ENCODE measurements at regions not wholly inside any gene's neighbourhood (a gene's known extent, or its start where the extent isn't known, plus 50 kb on each side); places are given as distances from the start of the nearest gene placed in this dataset.
"Not testable (repeated sequence)": the region's sequence is repeated elsewhere in the genome, so short reads cannot be mapped to it uniquely, and the experiment has no call there.

DNA sequence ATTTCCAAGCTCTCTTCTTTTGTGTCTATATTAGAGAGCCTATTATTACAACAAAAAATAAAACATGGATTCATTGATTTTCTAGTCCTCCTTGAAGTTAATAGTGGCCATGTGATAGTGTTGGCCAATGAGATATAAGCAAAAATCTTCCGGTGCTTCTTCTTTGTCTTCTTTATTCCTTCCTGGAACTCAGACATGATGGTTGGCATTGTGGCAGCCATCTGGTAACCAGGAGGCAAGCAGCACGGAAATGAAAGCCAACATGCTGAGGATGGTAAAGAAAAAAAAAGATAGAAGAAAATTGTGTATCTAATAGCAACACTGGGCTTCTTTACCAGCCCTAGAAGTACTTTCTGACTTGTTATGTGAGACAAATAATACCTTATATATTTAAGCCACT is 50.8 kb upstream of the SEL1L start:
- no peak for DNase-seq

DNA sequence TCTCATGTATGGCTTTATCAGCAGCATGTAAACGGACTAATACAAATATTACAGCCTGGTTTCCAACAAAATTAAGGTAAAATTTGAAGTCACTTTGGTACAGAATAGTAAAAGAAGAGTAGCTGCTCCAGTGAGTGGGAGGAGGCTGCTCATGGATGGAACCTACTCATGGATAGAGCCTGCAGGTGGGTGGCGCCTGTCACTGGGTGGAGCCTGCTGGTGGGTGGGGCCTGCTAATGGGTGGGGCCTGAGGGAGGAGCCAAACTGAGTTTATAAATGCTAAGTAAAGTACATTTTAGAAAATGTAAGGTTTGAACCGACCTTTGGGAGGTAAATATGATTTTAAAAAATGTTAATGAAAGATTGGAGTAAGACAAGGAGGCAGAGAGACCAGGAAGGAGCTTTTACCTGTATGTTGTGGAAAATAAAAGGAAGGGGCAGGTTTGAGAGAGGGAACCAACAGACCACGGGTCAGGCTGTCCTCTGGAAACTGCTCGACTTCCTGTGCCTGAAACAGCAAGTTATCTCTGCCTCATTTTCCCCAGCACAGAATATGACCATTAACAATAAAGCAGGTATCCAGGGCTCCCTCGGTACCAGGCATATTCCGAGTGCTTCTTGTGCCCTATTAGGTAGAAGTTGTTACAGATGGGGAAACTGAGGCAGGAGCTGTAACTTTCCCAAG is 55.9 kb upstream of the SEL1L start:
- peak; percentile 28 for DNase-seq

DNA sequence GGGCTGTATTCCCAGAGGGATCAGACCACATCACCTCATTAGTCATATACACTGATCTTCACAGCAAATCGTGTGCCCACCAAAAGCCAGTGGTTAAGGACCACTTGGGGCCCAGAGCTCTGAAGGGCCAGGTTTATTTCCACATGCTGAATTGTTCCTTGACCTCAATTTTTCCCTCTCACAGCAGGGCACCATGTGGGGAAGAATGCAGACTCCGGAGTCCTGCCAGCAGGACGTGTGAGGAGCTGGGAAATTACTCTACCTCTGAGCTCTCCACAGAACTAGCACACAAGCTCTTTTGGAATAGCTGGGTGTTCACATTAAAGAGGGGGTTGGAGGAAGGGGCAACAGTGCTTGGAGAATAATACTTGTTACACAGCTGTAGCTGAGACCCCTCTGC is 57.6 kb upstream of the SEL1L start:
- no peak for DNase-seq

DNA sequence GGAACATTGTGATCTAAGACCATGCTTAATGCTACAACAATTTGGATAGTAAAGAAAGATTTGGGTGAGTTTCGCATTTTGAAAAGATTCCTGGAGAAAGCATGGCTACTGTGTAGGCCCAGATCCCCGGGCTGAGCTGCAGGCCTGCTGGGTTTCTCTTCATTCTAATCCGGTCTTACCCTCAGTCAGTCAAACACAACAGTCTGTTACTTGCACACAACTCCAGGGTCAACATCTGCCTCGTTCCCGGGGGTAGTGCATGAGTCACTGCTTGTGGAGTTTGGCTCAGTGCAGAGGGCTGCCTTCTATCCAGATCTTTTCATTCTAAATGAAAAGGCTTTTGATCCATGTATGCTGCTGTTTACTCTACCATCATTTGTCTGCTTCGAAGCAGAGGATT is 60.4 kb upstream of the SEL1L start:
- no peak for DNase-seq

DNA sequence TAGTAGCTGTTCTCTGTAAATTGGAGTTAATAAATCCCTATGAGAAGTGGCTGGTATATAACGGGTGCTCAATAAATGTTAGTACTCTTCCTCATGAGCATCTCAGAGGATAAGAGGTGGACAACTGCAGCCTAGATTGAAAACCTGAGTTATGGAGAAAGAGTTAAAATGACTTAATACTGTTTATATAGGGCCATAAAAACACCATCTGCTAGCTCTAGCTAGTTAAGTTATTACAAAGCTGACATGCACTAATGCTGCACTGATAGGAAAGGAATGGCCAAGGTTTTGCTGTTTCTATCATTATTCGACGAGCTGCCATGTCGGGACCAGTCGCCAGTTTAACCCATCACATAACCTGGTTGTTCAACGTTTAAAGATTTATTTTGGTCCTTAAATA is 72.0 kb upstream of the SEL1L start:
- DNase-seq = no peak

DNA sequence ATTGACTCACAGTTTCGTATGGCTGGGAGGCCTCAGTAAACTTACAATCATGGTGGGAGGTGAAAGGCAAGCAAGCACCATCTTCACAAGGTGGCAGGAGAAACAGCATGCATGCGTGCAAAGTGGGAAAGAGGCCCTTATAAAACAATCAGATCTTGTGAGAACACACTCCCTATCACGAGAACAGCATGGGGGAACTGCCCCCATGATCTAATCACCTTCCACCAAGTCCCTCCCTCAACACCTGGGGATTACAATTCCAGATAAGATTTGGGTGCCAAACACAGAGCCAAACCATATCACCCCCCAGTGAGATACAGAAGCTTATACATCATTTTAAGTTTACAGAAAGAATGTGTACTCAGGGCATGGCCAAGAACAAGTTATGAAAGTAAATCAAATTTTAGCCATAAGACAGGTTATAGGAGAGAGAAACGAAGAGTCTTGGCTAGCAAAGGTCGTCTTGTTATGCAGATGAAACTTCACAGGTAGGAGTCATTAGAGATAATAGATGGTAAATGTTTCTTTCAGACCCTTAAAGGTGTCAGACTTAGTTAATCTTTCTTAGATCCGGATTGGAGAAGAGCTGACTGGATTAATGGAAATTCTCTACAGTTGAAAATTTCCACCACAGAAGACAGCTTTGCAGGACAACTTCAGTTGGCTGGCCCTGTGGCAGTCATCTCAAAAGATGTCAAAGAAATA is 79.8 kb upstream of the SEL1L start:
- no peak for DNase-seq

DNA sequence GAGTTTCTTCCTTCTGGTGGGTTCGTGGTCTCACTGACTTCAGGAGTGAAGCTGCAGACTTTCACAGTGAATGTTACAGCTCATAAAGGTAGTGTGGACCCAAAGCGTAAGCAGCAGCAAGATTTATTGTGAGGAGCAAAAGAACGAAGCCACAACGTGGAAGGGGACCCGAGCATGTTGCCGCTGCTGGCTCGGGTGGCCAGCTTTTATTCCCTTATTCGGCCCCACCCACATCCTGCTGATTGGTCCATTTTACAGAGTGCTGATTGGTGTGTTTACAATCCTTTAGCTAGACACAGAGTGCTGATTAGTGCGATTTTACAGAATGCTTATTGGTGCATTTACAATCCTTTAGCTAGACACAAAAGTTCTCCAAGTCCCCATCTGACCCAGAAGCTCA is 80.6 kb upstream of the SEL1L start:
- DNase-seq = not testable (repeated sequence)

DNA sequence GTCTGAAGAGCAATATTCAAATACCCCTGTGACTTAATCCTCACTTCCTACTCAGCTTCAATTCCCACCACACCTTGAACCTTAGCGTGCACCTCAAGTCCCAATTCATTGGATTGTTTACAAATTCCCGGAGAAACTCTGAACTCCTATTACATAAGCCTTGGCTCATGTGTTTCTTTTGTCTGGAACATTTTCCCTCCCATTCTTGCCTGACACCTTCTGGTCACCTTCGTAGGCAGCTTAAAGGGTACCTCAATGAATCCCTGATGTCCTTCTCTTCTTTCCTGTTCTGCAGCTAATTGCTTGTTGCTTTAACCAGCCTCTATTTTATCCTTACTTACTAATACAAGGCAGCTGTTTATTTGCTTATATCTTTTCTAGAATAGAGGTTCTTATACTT is 85.0 kb upstream of the SEL1L start:
- no peak for DNase-seq

DNA sequence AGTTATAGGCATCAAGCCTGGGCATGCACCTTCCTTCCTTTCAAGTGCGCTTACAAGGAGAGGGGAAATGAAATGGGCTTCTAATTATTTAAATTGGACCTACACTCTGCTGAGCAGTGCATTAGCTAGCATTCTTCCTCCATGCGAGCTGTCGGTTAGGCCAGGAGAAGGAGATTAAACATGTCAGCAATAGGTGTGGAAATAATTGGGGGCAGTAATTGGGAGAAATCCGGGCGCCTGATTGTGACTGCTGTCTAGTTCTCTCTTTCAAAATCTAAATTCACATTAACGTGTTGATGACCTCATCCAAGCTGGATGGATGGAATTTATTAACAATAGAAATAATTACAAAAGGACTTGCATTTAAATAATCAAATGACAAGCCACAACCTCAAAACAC is 86.2 kb upstream of the SEL1L start:
- DNase-seq = no peak

DNA sequence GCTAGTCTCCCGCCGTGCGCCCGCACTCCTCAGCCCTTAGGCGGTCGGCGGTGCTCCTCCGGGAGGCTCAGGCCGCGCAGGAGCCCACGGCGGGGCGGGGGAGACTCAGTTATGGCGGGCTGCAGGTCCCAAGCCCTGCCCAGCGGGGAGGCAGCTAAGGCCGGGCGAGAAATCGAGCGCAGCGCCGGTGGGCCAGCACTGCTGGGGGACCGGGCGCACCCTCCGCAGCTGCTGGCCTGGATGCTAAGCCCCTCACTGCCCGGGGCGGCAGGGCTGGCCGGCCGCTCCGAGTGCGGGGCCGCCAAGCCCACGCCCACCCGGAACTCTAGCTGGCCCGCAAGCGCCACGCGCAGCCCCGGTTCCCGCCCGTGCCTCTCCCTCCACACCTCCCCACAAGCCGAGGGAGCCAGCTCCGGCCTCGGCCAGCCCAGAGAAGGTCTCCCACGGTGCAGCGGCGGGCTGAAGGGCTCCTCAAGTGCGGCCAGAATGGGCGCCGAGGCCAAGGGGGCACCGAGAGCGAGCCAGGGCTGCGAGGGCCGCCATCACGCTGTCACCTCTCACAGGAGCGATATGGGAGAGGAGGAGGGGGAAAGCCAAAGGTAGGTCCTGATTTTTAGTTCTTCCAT is 90.2 kb upstream of the SEL1L start:
- DNase-seq = not testable (repeated sequence)

DNA sequence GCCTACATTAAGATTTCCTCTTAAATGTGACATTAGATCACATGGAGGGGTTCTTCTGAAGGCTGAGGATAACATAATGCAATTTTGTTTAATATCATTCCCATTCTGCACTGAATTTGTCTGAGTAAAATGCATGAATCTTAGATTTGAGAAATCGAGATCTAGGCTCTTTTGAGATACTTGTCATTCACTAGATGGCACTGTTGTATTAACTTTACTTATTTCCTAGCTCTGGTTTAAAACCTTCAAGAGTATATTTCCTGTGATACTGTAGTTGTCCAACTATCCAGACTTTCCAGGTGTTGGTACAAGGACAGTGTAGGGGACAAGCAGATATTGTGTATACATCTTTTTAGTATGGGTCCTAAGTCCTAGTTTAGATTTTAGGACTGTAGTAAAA is 91.7 kb upstream of the SEL1L start:
- DNase-seq = peak; percentile 14

DNA sequence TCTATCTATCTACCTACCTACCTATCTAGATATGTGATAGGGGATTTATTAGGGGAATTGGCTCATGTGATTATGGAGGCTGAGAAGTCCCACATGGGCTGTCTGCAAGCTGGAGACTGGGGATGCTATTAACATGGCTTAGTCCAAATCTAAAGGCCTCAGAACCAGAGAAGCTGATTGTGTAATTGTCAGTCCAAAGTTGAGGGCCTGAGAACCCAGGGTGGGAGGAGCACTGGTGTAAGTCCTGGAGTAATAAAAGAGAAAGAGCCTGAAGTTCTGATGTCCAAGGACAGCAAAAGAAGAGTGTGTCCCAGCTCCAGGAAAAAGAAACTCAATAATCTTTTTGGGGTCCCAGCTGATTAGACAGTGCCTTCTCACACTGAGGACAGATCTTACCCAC is 98.5 kb upstream of the SEL1L start:
- no peak for DNase-seq

DNA sequence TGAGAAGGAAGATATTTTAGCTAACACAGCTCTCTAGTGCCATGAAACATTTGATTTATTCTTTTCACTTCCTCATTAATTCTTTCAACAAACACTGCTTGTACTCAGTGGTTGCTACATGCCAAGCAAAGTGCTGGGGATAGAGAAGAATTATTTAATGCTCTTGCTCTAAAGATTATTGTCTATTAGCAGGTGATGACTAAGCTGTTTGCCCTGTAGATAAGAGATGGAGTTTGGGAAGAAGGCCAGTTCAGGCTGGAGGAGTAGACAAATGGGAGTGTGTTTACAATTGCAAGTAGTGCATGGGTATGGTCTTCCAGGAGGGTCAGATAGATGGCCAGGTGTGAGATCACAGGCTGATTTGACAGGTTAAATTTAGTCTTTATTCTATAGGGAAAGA is 99.8 kb upstream of the SEL1L start:
- DNase-seq = no peak

DNA sequence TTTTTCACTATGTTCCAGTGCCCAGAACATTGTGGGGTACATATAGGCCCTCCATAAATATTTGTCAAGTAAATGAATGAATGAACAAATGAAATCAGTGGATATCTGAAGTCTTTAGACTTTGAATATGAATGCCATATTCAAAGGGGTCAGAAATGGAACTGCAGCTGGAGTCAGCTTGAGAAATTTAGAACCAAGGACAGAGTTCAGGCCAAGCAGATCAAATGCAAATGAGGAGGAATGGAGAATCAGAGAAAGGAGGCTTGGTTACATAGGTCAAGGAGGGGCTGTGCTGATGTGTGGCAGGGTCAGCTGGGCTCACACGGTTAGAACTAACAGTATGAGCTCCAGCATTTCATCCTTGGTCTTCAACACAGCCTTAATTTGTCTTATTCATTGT is 104.0 kb upstream of the SEL1L start:
- DNase-seq = no peak

DNA sequence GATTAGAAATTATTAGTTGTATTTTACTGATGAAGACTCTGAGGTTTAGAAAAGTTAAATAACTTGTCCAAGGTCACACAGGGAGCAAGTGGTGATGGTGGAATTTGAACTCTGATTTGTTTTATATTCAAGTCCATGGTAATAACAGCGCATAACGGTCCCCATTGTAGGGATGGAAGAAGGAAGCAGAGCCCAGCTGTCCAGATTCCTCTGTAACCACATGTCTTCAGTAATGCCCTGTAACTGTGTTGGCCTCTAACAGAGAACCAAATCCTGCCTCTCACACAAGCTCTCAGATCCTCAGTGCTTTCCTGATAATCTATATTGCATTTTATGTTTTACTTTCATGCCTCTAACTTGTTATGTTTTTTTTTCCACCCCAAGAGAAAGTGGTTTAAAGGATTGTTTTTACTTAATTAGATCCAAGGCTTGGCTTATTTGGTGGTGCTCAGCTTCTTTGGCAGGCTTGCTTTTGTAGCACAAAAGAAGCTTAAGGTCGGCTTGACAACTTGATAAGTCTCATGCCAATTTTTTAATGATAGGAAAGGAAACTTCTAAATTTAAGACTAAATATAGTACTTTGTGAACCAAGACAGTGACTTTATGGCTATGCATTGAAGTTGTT is 105.1 kb upstream of the SEL1L start:
- no peak for DNase-seq

DNA sequence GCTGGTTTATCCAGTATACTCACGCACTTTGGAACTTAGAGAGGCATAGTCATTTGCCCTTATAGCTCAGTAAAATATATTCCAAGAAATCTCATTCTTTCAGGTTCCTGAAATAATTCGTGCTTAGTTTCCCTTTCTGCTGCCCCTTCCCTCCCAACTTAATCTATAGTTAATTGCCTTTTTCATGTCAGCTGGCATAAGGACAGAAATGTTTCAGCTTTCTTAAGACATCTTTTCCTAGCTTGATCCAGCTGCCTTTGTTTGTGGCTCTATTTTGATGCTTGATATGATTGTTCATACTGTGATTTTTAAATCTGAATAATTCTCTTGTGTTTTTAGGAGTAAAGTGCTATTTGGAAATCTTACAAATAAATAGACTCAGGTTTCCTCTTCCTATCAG is 120.0 kb upstream of the SEL1L start:
- no peak for DNase-seq

DNA sequence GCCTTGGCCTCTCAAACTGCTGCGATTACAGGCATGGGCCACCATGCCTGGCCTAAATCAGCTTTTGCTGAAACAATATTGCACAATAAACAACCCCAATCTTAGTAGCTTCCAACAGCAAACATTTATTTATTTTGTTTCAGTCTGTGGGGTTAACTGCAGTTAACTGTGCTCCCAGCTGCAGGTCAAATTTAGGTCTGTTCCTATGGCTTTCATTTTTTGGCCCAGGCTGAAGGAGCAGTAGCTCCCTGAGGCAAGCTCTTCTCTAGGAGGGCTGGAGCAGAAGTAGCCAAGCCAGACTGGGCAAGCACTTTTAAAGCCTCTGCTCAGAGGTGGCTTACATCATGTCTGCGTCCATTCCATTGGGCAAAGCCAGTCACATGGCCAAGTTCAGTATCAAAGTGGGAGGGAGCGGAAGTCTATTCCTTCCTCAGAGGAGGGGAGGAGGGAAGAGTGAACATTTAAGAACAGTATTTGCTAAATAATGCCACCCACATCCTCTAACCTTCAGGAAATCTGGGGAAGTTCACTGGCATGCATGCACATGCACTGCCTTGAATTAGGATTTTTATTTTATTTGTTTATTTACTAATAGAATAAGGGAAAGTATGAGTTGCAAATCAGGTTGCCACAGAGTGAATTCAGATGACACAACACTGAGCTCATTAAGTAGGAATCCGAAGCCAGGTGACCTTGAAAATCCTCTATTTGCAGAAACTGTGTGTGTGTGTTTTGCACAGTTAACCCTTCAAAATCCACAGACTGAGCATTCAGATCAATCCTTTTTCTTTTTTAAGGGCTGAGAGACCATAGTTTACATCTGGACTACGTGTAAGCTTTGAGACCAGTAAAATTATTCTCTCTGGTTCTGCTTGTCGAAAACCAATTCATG is 122.0 kb upstream of the SEL1L start:
- no peak for DNase-seq

DNA sequence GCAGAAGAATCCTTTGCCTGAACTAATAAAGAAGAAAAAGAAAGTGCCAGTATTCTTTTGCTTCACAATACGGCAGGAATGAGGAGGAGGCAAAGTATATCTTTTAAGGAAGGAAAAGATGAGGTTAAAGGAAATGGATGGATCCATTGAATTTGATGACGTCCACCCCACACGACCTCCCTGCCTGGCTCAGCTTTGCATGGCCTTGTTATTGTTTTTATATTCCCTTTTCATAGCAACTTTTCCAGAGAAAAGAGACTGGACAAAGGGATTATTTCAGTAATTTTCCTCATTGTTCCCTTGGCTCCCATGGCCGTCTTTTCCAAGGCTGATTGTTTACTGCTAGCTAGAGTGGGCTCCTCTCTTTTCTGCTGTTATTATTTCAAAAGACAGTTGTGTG is 123.2 kb upstream of the SEL1L start:
- DNase-seq = no peak

DNA sequence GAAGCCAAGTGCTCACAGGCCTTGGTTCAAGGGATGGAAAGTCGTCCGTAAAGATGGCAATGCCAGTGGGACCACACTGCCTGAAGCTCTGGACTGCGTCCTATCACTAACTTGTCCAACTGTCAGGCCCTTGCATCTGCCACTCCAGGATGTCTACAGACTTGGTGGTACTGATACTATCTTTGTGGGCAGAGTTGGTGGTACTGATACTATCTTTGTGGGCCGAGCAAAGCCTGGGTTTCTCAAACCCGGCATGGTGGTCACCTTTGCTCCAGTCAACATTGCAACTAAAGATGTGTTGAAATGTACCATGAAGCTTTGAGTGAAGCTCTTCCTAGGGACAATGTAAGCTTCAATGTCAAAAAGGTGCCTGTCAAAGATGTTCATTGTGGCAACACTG is 128.4 kb upstream of the SEL1L start:
- DNase-seq = no peak

DNA sequence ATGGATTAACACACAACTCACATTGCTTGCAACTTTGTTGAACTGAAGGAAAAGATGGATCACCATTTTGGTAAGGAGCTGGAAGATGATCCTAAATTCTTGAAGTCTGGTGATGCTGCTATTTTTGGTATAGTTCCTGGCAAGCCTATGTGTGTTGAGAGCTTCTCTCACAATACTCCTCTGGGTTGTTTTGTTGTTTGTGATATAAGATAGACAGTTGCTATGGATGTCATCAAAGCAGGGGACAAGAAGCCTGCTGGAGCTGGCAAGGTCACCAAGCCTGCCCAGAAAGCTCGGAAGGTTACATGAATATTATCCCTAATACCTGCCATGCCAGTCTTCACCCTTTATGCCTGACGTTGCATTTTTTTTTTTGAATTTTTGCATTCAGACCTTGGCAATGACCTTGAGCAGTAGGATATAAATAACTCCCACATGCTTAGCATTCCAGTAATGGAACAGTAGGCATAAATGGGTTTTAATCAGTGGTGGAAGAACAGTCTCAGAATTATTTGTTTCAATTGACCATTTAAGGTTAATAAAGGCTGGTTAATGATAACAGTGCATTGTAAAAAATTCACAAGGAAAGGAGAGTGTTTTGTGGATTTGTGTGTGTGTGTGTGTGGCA is 129.0 kb upstream of the SEL1L start:
- DNase-seq = no peak

DNA sequence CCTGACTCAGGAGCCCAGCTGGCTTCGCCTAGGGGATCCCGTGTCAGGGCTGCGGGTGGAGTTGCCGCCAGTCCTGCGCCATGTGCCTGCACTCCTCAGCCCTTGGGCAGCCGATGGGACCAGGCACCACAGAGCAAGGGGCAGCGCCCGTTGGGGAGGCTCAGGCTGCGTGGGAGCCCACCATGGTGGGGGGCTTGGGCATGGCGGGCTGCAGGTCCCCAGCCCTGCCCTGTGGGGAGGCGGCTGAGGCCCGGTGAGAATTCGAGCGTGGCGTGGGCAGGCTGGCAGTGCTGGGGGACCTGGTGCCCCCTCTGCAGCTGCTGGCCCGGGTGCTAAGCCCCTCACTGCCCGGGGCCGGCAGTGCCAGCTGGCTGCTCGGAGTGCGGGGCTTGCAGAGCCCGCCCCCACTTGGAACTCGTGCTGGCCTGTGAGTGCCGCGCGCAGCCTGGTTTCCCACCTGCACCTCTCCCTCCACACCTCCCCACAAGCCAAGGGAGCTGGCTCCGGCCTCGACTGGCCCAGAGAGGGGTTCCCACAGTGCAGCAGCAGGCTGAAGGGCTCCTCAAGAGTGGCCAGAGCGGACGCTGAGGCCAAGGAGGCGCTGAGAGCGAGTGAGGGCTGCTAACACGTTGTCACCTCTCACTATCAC is 135.1 kb upstream of the SEL1L start:
- DNase-seq = no peak

DNA sequence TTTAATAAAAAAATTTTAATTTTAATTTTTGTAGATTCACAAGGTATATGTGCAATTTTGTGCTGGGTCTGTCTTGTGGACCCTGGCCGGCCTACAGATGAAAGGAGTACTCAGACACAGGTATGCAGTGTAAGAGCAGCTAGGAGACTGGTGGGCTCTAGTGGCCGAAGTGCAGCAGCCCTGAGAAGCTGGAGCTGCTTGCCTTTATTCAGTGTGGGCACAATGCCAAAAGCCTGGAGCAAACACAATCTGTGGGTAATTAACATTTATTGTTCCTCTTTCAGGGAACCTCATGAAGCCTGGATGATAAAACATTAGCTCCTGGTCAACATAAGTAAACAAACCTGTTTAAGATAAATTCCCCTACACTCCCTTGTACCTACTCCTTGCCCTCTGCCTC is 135.7 kb upstream of the SEL1L start:
- DNase-seq = no peak
